ENCODE measurements at regions not wholly inside any gene's neighbourhood (a gene's known extent, or its start where the extent isn't known, plus 50 kb on each side); places are given as distances from the start of the nearest gene placed in this dataset.

- Histone ChIP-seq H3K9me3 (no peaks in the 10 kb centered on the region), H3K4me3 (no peak overlapping the region), H3K36me3 (replicated peaks in 1 of 2; ENCODE audit: insufficient read depth in 1 of 2, low read depth in 2 of 2) (no peaks in the 10 kb centered on the region), H3K27ac (no peak overlapping the region), H3K4me1 (no peaks in the 10 kb centered on the region), H3K27me3 (no peaks in the 10 kb centered on the region)
- no peak for TF ChIP-seq POLR2A (IDR thresholded peaks at IDR 0.05)
- TF ChIP-seq, protein P1, sequence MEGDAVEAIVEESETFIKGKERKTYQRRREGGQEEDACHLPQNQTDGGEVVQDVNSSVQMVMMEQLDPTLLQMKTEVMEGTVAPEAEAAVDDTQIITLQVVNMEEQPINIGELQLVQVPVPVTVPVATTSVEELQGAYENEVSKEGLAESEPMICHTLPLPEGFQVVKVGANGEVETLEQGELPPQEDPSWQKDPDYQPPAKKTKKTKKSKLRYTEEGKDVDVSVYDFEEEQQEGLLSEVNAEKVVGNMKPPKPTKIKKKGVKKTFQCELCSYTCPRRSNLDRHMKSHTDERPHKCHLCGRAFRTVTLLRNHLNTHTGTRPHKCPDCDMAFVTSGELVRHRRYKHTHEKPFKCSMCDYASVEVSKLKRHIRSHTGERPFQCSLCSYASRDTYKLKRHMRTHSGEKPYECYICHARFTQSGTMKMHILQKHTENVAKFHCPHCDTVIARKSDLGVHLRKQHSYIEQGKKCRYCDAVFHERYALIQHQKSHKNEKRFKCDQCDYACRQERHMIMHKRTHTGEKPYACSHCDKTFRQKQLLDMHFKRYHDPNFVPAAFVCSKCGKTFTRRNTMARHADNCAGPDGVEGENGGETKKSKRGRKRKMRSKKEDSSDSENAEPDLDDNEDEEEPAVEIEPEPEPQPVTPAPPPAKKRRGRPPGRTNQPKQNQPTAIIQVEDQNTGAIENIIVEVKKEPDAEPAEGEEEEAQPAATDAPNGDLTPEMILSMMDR (IDR thresholded peaks at IDR 0.05), result no peak
- ATAC-seq (no peak), DNase-seq (no peak)
- intact Hi-C loops (cut with DNase I), result no loop called here
- 72 to 76% methylated on average over 16 to 21 of the region's 21 CpGs for WGBS, 2 donors
Measured at GRCh38 chr11:134474070-134474860, 62.2 kb upstream of the B3GAT1 start.

GRCh38 chr11:134471716-134472455 is 59.8 kb upstream of the B3GAT1 start:
- intact Hi-C loops (cut with DNase I), result no loop called here
- H3K4me1 ChIP-seq, result peaks cover 4% of the 10 kb centered on the region
- H3K4me3 ChIP-seq, result no peak overlapping the region
- no peaks in the 10 kb centered on the region for H3K36me3 ChIP-seq (replicated peaks in 1 of 2; ENCODE audit: insufficient read depth in 1 of 2, low read depth in 2 of 2)
- WGBS, 2 donors, result 46 to 66% methylated on average over 3 to 9 of the region's 9 CpGs
- DNase-seq (no peak), ATAC-seq (no peak)
- no peaks in the 10 kb centered on the region for H3K27me3 ChIP-seq
- TF ChIP-seq, protein P1 (IDR thresholded peaks at IDR 0.05), result no peak
- no peak for TF ChIP-seq POLR2A (IDR thresholded peaks at IDR 0.05)
- H3K9me3 ChIP-seq, result no peaks in the 10 kb centered on the region
- H3K27ac ChIP-seq, result no peak overlapping the region

- intact Hi-C loops (cut with DNase I), result no loop called here
- Histone ChIP-seq H3K4me1 (peaks cover 11% of the 10 kb centered on the region), H3K4me3 (no peak overlapping the region), H3K36me3 (replicated peaks in 1 of 2; ENCODE audit: insufficient read depth in 1 of 2, low read depth in 2 of 2) (no peaks in the 10 kb centered on the region), H3K27ac (no peak overlapping the region), H3K9me3 (no peaks in the 10 kb centered on the region), H3K27me3 (no peaks in the 10 kb centered on the region)
- TF ChIP-seq POLR2A (IDR thresholded peaks at IDR 0.05), result no peak
- TF ChIP-seq, protein P1 (IDR thresholded peaks at IDR 0.05), result no peak
- 29 to 37% methylated on average over 27 to 28 of the region's 28 CpGs for WGBS, 2 donors
- DNase-seq (no peak), ATAC-seq (no peak)
Measured at GRCh38 chr11:134471087-134471715, 59.2 kb upstream of the B3GAT1 start.

DNA sequence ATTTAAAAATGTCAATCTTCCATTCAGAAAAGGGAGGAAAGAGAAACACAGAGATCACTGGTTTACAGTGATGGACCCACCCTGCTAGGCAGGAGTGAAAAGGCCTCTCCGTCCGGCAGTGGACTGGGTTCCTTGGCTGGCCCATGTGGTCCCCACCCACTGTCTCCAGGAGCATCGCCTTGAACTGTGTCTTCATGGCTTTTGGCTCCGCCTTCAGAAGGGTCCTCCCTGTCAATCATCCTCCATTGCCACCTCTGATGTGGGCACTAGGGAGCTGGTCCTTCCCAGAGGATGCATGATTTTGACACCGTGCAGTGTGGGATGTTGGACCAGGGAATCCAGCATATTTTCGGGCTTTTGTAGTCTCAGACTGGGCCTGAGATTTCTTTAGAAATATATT is 58.2 kb upstream of the B3GAT1 start:
- 87 to 93% methylated on average over 6 of the region's 6 CpGs for WGBS, 2 donors
- Histone ChIP-seq H3K4me1 (peaks cover 13% of the 10 kb centered on the region), H3K9me3 (no peaks in the 10 kb centered on the region), H3K4me3 (no peak overlapping the region), H3K27me3 (no peaks in the 10 kb centered on the region), H3K36me3 (replicated peaks in 1 of 2; ENCODE audit: insufficient read depth in 1 of 2, low read depth in 2 of 2) (no peaks in the 10 kb centered on the region), H3K27ac (no peak overlapping the region)
- TF ChIP-seq POLR2A (IDR thresholded peaks at IDR 0.05), result no peak
- TF ChIP-seq, protein P1 (IDR thresholded peaks at IDR 0.05), result no peak
- intact Hi-C loops (cut with DNase I), result no loop called here
- ATAC-seq (no peak), DNase-seq (no peak)

Measured in body of pancreas (tissue), 4 donors.